Mesendoderm (in vitro differentiated cells): ENCODE measurements at regions not wholly inside any gene's neighbourhood (a gene's known extent, or its start where the extent isn't known, plus 50 kb on each side); places are given as distances from the start of the nearest gene placed in this dataset.

Experiments used
- DNase-seq: peaks from one replicate; pipeline ENCODE4 v3.0.0; 2013
- H2AK5ac ChIP-seq: 2 replicates; pipeline ENCODE4 v1.6.1; 2013; ENCODE audit warnings: low read length, inconsistent platforms
- H2BK120ac ChIP-seq: 2 replicates; pipeline ENCODE4 v1.6.1; 2013; ENCODE audit warnings: low read depth, mild to moderate bottlenecking, low read length, moderate library complexity, mixed read lengths
- H2BK15ac ChIP-seq: replicated peaks from 2 replicates; pipeline ENCODE4 v1.6.1; 2013; ENCODE audit warnings: low read depth, mild to moderate bottlenecking, moderate library complexity
- H2BK5ac ChIP-seq: 2 replicates; pipeline ENCODE4 v1.6.1; 2013; ENCODE audit warnings: low read length, inconsistent platforms
- H3K18ac ChIP-seq: 2 replicates; pipeline ENCODE4 v1.6.1; 2013; ENCODE audit warnings: mild to moderate bottlenecking, low read length, mixed read lengths
- H3K23ac ChIP-seq: one replicate; pipeline ENCODE4 v1.6.1; 2013; ENCODE audit warnings: low read length
- H3K27ac ChIP-seq: 2 replicates; pipeline ENCODE4 v1.5.1; 2013; ENCODE audit warnings: low read depth, mild to moderate bottlenecking, inconsistent platforms, low read length, moderate library complexity
- H3K27me3 ChIP-seq: 2 replicates; pipeline ENCODE4 v1.6.1; 2013; ENCODE audit warnings: low read length, control low read depth, mild to moderate bottlenecking, inconsistent platforms; ENCODE audit not compliant: insufficient read depth, poor library complexity
- H3K36me3 ChIP-seq: 2 replicates; pipeline ENCODE4 v1.6.1; 2013; ENCODE audit warnings: low read length, inconsistent platforms; ENCODE audit not compliant: control insufficient read depth, insufficient read depth
- H3K4ac ChIP-seq: one replicate; pipeline ENCODE4 v1.6.1; 2013; ENCODE audit warnings: low read depth, mild to moderate bottlenecking, low read length, moderate library complexity
- H3K4me1 ChIP-seq: 2 replicates; pipeline ENCODE4 v1.6.1; 2013; ENCODE audit warnings: low read depth, low read length, inconsistent platforms; ENCODE audit not compliant: control insufficient read depth
- H3K4me2 ChIP-seq: 2 replicates; pipeline ENCODE4 v1.6.1; 2013; ENCODE audit warnings: low read length
- H3K4me3 ChIP-seq: 2 replicates; pipeline ENCODE4 v1.5.1; 2013; ENCODE audit warnings: mild to moderate bottlenecking, low read length
- H3K56ac ChIP-seq: one replicate; pipeline ENCODE4 v1.6.1; 2013; ENCODE audit warnings: low read length
- H3K79me1 ChIP-seq: 2 replicates; pipeline ENCODE4 v1.6.1; 2013; ENCODE audit warnings: low read length, inconsistent platforms
- H3K79me2 ChIP-seq: 2 replicates; pipeline ENCODE4 v1.6.1; 2013; ENCODE audit warnings: mild to moderate bottlenecking, low read length; ENCODE audit not compliant: control insufficient read depth, insufficient read depth
- H3K9ac ChIP-seq: 2 replicates; pipeline ENCODE4 v1.6.1; 2013; ENCODE audit warnings: low read length, inconsistent platforms
- H4K5ac ChIP-seq: one replicate; pipeline ENCODE4 v1.6.1; 2013; ENCODE audit warnings: low read length
- H4K8ac ChIP-seq: one replicate; pipeline ENCODE4 v1.6.1; 2013; ENCODE audit warnings: low read depth, mild to moderate bottlenecking, control low read depth, low read length, moderate library complexity
- WGBS: extraction: QIAGEN DNeasy Blood & Tissue Kit; methylation state at CpG from one replicate; pipeline ENCODE4 v1.1.7; 2013; ENCODE audit warnings: low lambda C conversion rate, missing lambda C conversion rate; ENCODE audit not compliant: insufficient coverage; ENCODE audit errors: extremely low coverage; 5-methylcytosine and 5-hydroxymethylcytosine counted together

DNA sequence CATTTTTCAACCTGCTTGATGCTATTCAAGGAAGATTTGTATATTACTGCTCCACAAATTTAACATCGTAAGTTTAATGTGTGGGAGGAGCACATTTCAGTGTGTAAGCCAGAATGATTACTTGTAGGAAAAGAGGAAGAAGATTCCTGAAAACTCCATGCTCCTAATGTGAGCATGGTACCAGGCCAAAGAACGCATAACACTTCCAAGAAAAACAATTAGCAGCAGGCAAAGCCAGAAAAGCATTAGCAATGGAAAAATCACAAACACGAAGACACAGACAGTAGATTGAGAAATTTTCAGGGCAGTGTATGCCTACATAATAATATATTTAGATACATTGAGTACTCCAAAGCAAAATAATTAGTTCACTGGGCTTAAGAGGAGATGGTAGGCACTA, 96.6 kb upstream of the CBLB start:
- Histone ChIP-seq H3K79me1 (no peaks in the 10 kb centered on the region), H2BK120ac (no peak overlapping the region), H3K9ac (no peak overlapping the region), H2BK5ac (no peak overlapping the region), H3K4me2 (no peak overlapping the region), H2BK15ac (no peak overlapping the region), H2AK5ac (no peak overlapping the region), H3K4ac (no peak overlapping the region), H3K23ac (no peak overlapping the region), H4K8ac (no peak overlapping the region), H3K27ac (no peak overlapping the region), H3K4me1 (no peaks in the 10 kb centered on the region), H3K79me2 (no peaks in the 10 kb centered on the region), H3K56ac (no peak overlapping the region), H3K36me3 (no peaks in the 10 kb centered on the region), H3K4me3 (no peak overlapping the region), H3K27me3 (no peaks in the 10 kb centered on the region), H4K5ac (no peak overlapping the region), H3K18ac (no peak overlapping the region)
- DNase-seq, result no peak
- WGBS, result no CpG with 5 or more reads among the region's 3 CpGs

DNA sequence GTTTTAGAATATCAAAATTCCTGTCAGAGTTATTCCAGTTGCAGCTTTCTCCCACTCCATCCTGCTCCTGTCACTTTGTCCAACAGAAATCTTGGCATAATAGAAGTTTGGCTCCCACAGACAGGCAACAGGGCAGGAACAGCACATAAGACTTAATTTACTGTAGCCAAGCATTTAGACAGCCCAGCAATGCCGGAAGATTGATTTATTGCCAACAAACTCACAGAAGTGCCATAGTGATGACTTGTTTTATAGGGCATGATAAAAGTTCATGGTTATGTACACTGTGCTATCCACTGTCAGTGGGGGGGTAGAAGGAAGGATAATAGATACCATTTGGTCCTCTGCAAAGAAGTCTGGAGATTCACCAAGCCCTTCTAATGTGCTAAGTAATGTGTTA, 98.3 kb upstream of the CBLB start:
- Histone ChIP-seq H3K27ac (no peak overlapping the region), H2BK15ac (no peak overlapping the region), H3K4me1 (no peaks in the 10 kb centered on the region), H3K4ac (no peak overlapping the region), H2AK5ac (no peak overlapping the region), H3K18ac (no peak overlapping the region), H4K8ac (no peak overlapping the region), H3K9ac (no peak overlapping the region), H2BK5ac (no peak overlapping the region), H3K79me1 (no peaks in the 10 kb centered on the region), H3K23ac (no peak overlapping the region), H3K56ac (no peak overlapping the region), H3K27me3 (no peaks in the 10 kb centered on the region), H3K36me3 (no peaks in the 10 kb centered on the region), H3K4me3 (no peak overlapping the region), H4K5ac (no peak overlapping the region), H2BK120ac (no peak overlapping the region), H3K4me2 (no peak overlapping the region), H3K79me2 (no peaks in the 10 kb centered on the region)
- no CpG with 5 or more reads among the region's 1 CpG for WGBS
- DNase-seq, result no peak

DNA sequence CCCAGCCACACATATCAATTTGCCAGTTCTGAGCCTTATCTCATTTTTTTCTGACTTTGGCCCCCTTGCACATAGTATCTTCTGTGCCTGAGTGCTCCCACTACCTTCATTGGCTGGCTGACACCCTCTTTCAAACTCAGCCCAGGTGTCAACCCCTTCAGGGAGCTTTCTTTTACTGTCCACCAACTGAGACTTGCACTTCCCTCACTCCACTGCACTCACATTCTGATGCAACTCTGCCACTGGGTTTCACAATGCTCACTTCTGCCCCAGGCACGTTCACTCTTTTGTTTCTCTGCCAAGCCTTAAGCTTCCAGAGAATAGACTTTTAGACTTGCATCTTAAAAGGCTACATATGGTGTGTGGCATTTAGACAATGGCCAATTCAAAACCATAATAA, 101.5 kb upstream of the CBLB start:
- H2BK15ac ChIP-seq, result no peak overlapping the region
- peak; percentile 19 for DNase-seq
- H3K4me3 ChIP-seq, result no peak overlapping the region
- no peak overlapping the region for H2BK5ac ChIP-seq
- H3K4me1 ChIP-seq, result no peaks in the 10 kb centered on the region
- H3K79me2 ChIP-seq, result no peaks in the 10 kb centered on the region
- no peaks in the 10 kb centered on the region for H3K27me3 ChIP-seq
- H4K8ac ChIP-seq, result no peak overlapping the region
- H3K56ac ChIP-seq, result no peak overlapping the region
- no peaks in the 10 kb centered on the region for H3K36me3 ChIP-seq
- H3K27ac ChIP-seq, result no peak overlapping the region
- no peak overlapping the region for H3K23ac ChIP-seq
- no peak overlapping the region for H3K18ac ChIP-seq
- WGBS, result no CpG with 5 or more reads among the region's 1 CpG
- no peak overlapping the region for H3K4ac ChIP-seq
- H3K9ac ChIP-seq, result no peak overlapping the region
- no peak overlapping the region for H2BK120ac ChIP-seq
- no peak overlapping the region for H3K4me2 ChIP-seq
- H4K5ac ChIP-seq, result no peak overlapping the region
- no peaks in the 10 kb centered on the region for H3K79me1 ChIP-seq
- H2AK5ac ChIP-seq, result no peak overlapping the region

DNA sequence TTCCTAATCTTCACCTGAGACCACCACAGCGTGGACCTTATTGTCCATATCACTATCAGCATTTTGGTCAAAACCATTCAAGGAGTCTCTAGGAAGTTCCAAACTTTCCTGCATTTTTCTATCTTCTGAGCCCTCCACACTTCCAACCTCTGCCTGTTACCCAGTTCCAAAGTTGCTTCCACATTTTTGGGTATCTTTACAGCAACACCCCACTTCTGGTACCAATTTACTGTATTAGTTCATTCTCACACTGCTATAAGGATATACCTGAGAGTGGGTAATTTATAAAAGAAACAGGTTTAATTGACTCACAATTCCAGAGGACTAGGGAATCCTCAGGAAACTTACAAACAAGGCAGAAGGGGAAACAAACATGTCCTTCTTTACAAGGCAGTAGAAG, 103.3 kb upstream of the CBLB start:
- H3K23ac ChIP-seq, result no peak overlapping the region
- no peak overlapping the region for H3K4me3 ChIP-seq
- H4K8ac ChIP-seq, result no peak overlapping the region
- H3K4me1 ChIP-seq, result no peaks in the 10 kb centered on the region
- H3K36me3 ChIP-seq, result no peaks in the 10 kb centered on the region
- no peak overlapping the region for H2AK5ac ChIP-seq
- no peak overlapping the region for H3K27ac ChIP-seq
- no peak overlapping the region for H3K4ac ChIP-seq
- no peaks in the 10 kb centered on the region for H3K79me1 ChIP-seq
- H3K4me2 ChIP-seq, result no peak overlapping the region
- H3K27me3 ChIP-seq, result no peaks in the 10 kb centered on the region
- no peak overlapping the region for H4K5ac ChIP-seq
- H2BK120ac ChIP-seq, result no peak overlapping the region
- no peak overlapping the region for H2BK5ac ChIP-seq
- no peak for DNase-seq
- H3K79me2 ChIP-seq, result no peaks in the 10 kb centered on the region
- H3K18ac ChIP-seq, result no peak overlapping the region
- WGBS, result no CpG with 5 or more reads among the region's 1 CpG
- H2BK15ac ChIP-seq, result no peak overlapping the region
- H3K9ac ChIP-seq, result no peak overlapping the region
- no peak overlapping the region for H3K56ac ChIP-seq

DNA sequence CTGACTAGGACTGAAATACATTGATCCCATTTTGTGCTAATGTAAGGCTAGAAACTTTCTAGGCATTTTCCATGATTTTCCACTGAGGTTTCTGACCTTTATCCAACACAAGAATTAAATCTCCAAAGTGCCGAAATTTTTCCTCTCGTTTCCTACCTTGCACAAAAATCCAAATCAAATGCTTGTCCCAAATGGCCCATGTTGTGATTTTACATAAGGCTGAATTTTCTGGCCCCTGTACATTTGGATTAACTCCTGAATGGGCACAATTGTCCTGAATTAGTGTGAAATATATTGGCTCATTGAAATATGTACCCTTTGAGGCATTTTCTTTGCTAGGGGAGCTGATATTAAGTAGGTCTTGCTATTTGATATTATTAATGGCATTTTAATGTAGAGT, 105.6 kb upstream of the CBLB start:
- Histone ChIP-seq H3K9ac (no peak overlapping the region), H3K79me1 (no peaks in the 10 kb centered on the region), H3K27me3 (no peaks in the 10 kb centered on the region), H2AK5ac (no peak overlapping the region), H3K23ac (no peak overlapping the region), H3K79me2 (no peaks in the 10 kb centered on the region), H3K18ac (no peak overlapping the region), H2BK15ac (no peak overlapping the region), H3K4ac (no peak overlapping the region), H3K4me3 (no peak overlapping the region), H2BK5ac (no peak overlapping the region), H3K36me3 (no peaks in the 10 kb centered on the region), H3K4me1 (no peaks in the 10 kb centered on the region), H3K27ac (no peak overlapping the region), H3K4me2 (no peak overlapping the region), H4K8ac (no peak overlapping the region), H4K5ac (no peak overlapping the region), H3K56ac (no peak overlapping the region), H2BK120ac (no peak overlapping the region)
- WGBS, result no CpG with 5 or more reads among the region's 2 CpGs
- no peak for DNase-seq

DNA sequence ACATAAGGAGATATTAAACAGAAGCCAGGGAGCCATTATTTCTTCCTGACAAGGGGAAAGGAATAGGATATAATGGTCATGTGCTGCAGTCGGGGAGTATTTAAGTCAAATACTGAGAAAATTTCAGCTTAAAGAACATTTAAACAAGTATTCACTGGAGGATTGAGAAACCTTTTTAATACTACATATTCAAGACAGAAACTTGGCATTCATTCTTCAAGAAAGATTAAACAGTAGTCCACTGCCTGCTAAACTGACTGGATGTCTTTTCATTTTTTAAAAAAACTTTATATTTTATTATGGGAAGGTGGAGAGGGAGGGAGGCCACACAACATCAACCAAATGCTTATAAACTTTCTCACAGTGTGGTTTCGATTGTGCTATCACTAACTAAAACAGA, 107.4 kb upstream of the CBLB start:
- H3K27me3 ChIP-seq, result no peaks in the 10 kb centered on the region
- no CpG with 5 or more reads among the region's 2 CpGs for whole genome bisulfite sequencing
- H2BK5ac ChIP-seq, result no peak overlapping the region
- no peak overlapping the region for H2BK15ac ChIP-seq
- no peak overlapping the region for H3K4ac ChIP-seq
- H2AK5ac ChIP-seq, result no peak overlapping the region
- H3K9ac ChIP-seq, result no peak overlapping the region
- H3K4me2 ChIP-seq, result no peak overlapping the region
- no peaks in the 10 kb centered on the region for H3K4me1 ChIP-seq
- no peak overlapping the region for H4K8ac ChIP-seq
- no peaks in the 10 kb centered on the region for H3K79me1 ChIP-seq
- no peak overlapping the region for H3K23ac ChIP-seq
- H3K36me3 ChIP-seq, result no peaks in the 10 kb centered on the region
- no peak for DNase-seq
- no peak overlapping the region for H4K5ac ChIP-seq
- no peak overlapping the region for H3K27ac ChIP-seq
- H3K79me2 ChIP-seq, result no peaks in the 10 kb centered on the region
- no peak overlapping the region for H2BK120ac ChIP-seq
- H3K56ac ChIP-seq, result no peak overlapping the region
- H3K18ac ChIP-seq, result no peak overlapping the region
- H3K4me3 ChIP-seq, result no peak overlapping the region
